Endodermal cell (in vitro differentiated cells): ENCODE measurements at regions not wholly inside any gene's neighbourhood (a gene's known extent, or its start where the extent isn't known, plus 50 kb on each side); places are given as distances from the start of the nearest gene placed in this dataset.
A peak's percentile ranks its signal among the peaks of the same experiment; 100 is the strongest.
"Not testable (repeated sequence)": the region's sequence is repeated elsewhere in the genome, so short reads cannot be mapped to it uniquely, and the experiment has no call there.

Experiments used
- DNase-seq: peaks from one replicate; pipeline ENCODE4 v3.0.0-alpha.2; 2017
- H3K27ac ChIP-seq: 2 replicates; pipeline ENCODE4 v1.5.1; 2013; ENCODE audit warnings: mild to moderate bottlenecking, low read depth, low read length, moderate library complexity
- H3K27me3 ChIP-seq: 2 replicates; pipeline ENCODE4 v1.6.1; 2013; ENCODE audit warnings: mild to moderate bottlenecking, low read length, moderate library complexity; ENCODE audit not compliant: insufficient read depth, control insufficient read depth, poor library complexity, severe bottlenecking
- H3K36me3 ChIP-seq: 2 replicates; pipeline ENCODE4 v1.7.0; 2013; ENCODE audit warnings: mild to moderate bottlenecking, low read length, moderate library complexity; ENCODE audit not compliant: control insufficient read depth, insufficient read depth
- H3K4me1 ChIP-seq: one replicate; pipeline ENCODE4 v1.7.0; 2013; ENCODE audit warnings: low read length; ENCODE audit not compliant: control insufficient read depth, insufficient read depth
- H3K4me3 ChIP-seq: 2 replicates; pipeline ENCODE4 v1.5.1; 2013; ENCODE audit warnings: mild to moderate bottlenecking, low read length, moderate library complexity
- H3K9ac ChIP-seq: 2 replicates; pipeline ENCODE4 v1.6.1; 2013; ENCODE audit warnings: mild to moderate bottlenecking, low read length, moderate library complexity; ENCODE audit not compliant: poor library complexity, severe bottlenecking; ENCODE audit errors: extremely low read depth
- H3K9me3 ChIP-seq: 2 replicates; pipeline ENCODE4 v1.6.1; 2013; ENCODE audit warnings: mild to moderate bottlenecking, low read length, moderate library complexity; ENCODE audit not compliant: control insufficient read depth
- H3K27ac Mint-ChIP-seq: 2 replicates; pipeline ENCODE4 v1.8.0; 2020; ENCODE audit warnings: mixed read lengths
- H3K27me3 Mint-ChIP-seq: 2 replicates; pipeline ENCODE4 v1.8.0; 2021; ENCODE audit warnings: mild to moderate bottlenecking, mixed read lengths; ENCODE audit not compliant: insufficient read depth
- H3K36me3 Mint-ChIP-seq: 2 replicates; pipeline ENCODE4 v1.8.0; 2020; ENCODE audit warnings: low read depth, mixed read lengths
- H3K4me1 Mint-ChIP-seq: 2 replicates; pipeline ENCODE4 v1.8.0; 2020; ENCODE audit warnings: mixed read lengths
- H3K4me3 Mint-ChIP-seq: 2 replicates; pipeline ENCODE4 v1.8.0; 2020; ENCODE audit warnings: mild to moderate bottlenecking, moderate library complexity, mixed read lengths
- H3K9me3 Mint-ChIP-seq: 2 replicates; pipeline ENCODE4 v1.8.0; 2020; ENCODE audit warnings: mild to moderate bottlenecking, mixed read lengths
- WGBS, 2 experiments: methylation state at CpG; one replicate each; pipeline versions ENCODE4 v1.1.5 to v1.1.7; 2013; ENCODE audit warnings: missing lambda C conversion rate in 2 of 2, mixed read lengths in 1 of 2; ENCODE audit not compliant: insufficient coverage in 1 of 2, insufficient read length in 1 of 2; 5-methylcytosine and 5-hydroxymethylcytosine counted together
- TF ChIP-seq, protein P1 (sequence below): fragments of 200-600 bp; sonication (generic); conservative IDR thresholded peaks from 2 replicates; pipeline ENCODE4 v1.5.0; 2021; ENCODE audit warnings: antibody characterized with exemption, mild to moderate bottlenecking

DNA sequence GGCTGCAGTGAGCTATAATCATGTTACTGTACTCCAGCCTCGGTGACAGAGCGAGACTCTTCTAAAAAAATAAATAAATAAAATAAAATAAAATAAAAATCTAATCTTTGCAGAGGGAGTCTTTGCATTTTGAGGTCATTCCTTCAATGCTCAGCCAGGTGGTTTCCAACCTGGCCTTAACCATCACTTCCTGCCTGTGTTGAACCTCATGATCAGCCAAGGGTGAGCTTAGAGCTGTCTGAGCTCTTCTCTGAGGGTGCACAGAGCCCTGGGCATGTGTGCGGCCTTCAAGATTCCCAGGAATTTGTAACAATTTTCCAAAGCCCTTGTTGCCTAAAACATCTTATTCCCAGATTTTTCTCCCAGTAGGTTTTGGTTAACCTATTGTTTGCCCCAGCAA, 94.3 kb downstream of the KCNJ12 start:
- H3K27me3 Mint-ChIP-seq: peaks cover 33% of the 10 kb centered on the region
- not testable (repeated sequence) for H3K9ac ChIP-seq

DNA sequence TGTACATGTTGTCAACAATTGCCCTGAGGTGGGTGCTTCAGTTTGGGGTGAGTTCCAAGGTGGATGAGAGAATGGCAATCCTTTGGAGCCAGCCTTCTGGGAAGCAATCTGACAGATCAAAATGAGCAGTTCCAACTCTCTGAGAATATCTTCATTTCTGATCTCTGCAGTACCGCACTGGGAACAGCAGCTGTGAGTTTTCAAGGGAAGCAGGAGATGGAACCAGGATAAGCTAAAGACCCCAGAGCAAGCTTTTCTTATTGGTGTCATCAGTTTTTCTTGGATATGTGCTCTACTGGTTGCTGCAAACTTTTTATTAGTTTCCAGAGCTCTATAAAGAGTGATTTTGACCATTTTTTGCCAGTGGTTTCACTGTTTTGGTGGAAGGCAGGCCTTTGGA, 94.7 kb downstream of the KCNJ12 start:
- peaks cover 31% of the 10 kb centered on the region for H3K27me3 Mint-ChIP-seq
- peaks cover 10% of the 10 kb centered on the region for H3K9me3 Mint-ChIP-seq
- WGBS, 2 experiments: 91 to 95% methylated on average over 1 of the region's 1 CpG

More for the DNA sequence above, 94.3 kb downstream of the KCNJ12 start:
- H3K27ac ChIP-seq, H3K4me1 Mint-ChIP-seq, H3K27ac Mint-ChIP-seq, H3K36me3 ChIP-seq, H3K9me3 ChIP-seq, H3K9me3 Mint-ChIP-seq, H3K4me1 ChIP-seq, H3K36me3 Mint-ChIP-seq, H3K4me3 Mint-ChIP-seq, DNase-seq, H3K4me3 ChIP-seq: not testable (repeated sequence)
- H3K27me3 ChIP-seq: peaks cover 10% of the 10 kb centered on the region
- WGBS, 2 experiments: 100% methylated on average over 1 of the region's 3 CpGs; no CpG with 5 or more reads in 1 of the 2 experiments

DNA sequence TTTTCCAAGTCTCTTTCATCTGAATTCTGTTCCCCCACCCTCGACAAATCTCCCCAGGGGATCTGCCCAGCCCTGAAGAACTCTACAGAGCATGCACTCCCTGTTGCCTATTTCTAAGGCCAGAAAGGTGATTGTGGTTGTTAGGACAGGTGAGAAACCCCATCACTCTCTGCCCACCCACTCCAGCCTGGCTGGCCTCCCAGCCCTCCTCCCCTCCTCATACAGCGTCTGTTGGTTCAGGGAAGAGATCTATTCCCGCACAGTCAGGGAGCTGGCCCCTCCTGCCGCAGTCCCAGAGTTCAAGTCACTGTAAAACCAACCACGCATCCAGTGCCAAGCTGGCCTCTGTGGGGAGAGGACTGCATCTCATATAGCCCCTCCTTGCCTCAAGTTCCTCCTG, 98.7 kb downstream of the KCNJ12 start:
- H3K36me3 Mint-ChIP-seq: no peaks in the 10 kb centered on the region
- peak; percentile 33 for DNase-seq
- no peak overlapping the region for H3K4me3 Mint-ChIP-seq
- no peaks in the 10 kb centered on the region for H3K4me1 Mint-ChIP-seq
- Histone ChIP-seq H3K9ac (no peak overlapping the region), H3K9me3 (peaks cover 5% of the 10 kb centered on the region), H3K4me1 (no peaks in the 10 kb centered on the region), H3K4me3 (no peak overlapping the region), H3K27me3 (peaks cover 10% of the 10 kb centered on the region), H3K36me3 (no peaks in the 10 kb centered on the region), H3K27ac (no peak overlapping the region)
- H3K27me3 Mint-ChIP-seq: peaks cover 19% of the 10 kb centered on the region
- no peak overlapping the region for H3K27ac Mint-ChIP-seq
- H3K9me3 Mint-ChIP-seq: peaks cover 8% of the 10 kb centered on the region
- TF ChIP-seq, protein P1, sequence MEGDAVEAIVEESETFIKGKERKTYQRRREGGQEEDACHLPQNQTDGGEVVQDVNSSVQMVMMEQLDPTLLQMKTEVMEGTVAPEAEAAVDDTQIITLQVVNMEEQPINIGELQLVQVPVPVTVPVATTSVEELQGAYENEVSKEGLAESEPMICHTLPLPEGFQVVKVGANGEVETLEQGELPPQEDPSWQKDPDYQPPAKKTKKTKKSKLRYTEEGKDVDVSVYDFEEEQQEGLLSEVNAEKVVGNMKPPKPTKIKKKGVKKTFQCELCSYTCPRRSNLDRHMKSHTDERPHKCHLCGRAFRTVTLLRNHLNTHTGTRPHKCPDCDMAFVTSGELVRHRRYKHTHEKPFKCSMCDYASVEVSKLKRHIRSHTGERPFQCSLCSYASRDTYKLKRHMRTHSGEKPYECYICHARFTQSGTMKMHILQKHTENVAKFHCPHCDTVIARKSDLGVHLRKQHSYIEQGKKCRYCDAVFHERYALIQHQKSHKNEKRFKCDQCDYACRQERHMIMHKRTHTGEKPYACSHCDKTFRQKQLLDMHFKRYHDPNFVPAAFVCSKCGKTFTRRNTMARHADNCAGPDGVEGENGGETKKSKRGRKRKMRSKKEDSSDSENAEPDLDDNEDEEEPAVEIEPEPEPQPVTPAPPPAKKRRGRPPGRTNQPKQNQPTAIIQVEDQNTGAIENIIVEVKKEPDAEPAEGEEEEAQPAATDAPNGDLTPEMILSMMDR: no peak
- WGBS, 2 experiments: 86 to 90% methylated on average over 4 to 5 of the region's 5 CpGs

More for the DNA sequence above, 94.7 kb downstream of the KCNJ12 start:
- DNase-seq: no peak
- no peak overlapping the region for H3K27ac ChIP-seq
- Mint-ChIP-seq H3K36me3 (no peaks in the 10 kb centered on the region), H3K4me1 (no peaks in the 10 kb centered on the region), H3K27ac (no peak overlapping the region), H3K4me3 (no peak overlapping the region)
- peaks cover 10% of the 10 kb centered on the region for H3K27me3 ChIP-seq
- no peak overlapping the region for H3K4me3 ChIP-seq
- H3K9me3 ChIP-seq: peaks cover 4% of the 10 kb centered on the region
- no peaks in the 10 kb centered on the region for H3K36me3 ChIP-seq
- no peak overlapping the region for H3K9ac ChIP-seq
- TF ChIP-seq, protein P1: no peak
- H3K4me1 ChIP-seq: no peaks in the 10 kb centered on the region

DNA sequence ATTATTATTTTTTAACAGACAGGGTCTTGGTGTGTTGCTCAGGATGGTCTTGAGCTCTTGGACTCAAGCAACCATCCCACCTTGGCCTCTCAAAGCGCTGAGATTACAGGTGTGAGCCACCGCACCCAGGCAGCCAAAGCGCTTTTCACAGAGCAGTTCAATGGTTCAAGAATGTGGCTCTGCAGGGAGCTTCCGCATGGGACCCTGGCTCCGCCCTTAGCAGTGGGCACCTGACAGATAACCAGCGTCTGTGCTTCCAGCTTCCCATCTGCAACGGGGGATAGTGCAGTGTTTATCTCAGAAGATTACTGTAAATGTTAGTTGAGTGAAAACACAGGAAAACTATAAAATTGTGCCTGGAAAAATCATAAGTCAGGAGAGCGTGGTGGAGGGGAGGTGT, 99.4 kb downstream of the KCNJ12 start:
- Histone ChIP-seq H3K9ac (no peak overlapping the region), H3K27me3 (peaks cover 10% of the 10 kb centered on the region), H3K36me3 (no peaks in the 10 kb centered on the region), H3K27ac (no peak overlapping the region), H3K9me3 (peaks cover 5% of the 10 kb centered on the region), H3K4me3 (no peak overlapping the region), H3K4me1 (no peaks in the 10 kb centered on the region)
- Mint-ChIP-seq H3K27ac (no peak overlapping the region), H3K9me3 (peaks cover 8% of the 10 kb centered on the region), H3K4me1 (no peaks in the 10 kb centered on the region), H3K4me3 (no peak overlapping the region), H3K36me3 (no peaks in the 10 kb centered on the region), H3K27me3 (peaks cover 19% of the 10 kb centered on the region)
- 84 to 93% methylated on average over 8 of the region's 8 CpGs for WGBS, 2 experiments
- TF ChIP-seq, protein P1: no peak
- DNase-seq: peak; percentile 72
